HG03066 (cell line): ENCODE measurements at regions not wholly inside any gene's neighbourhood (a gene's known extent, or its start where the extent isn't known, plus 50 kb on each side); places are given as distances from the start of the nearest gene placed in this dataset.

Experiments
- ATAC-seq: cut with Tn5 transposase; IDR thresholded peaks from one replicate; pipeline ENCODE4 v1.9.1; 2021; ENCODE audit warnings: low read depth; ENCODE audit not compliant: unreplicated experiment

GRCh38 chr2:82665691-82666090 lies 1793.4 kb downstream of the SUCLG1 start:
- ATAC-seq, result no peak

GRCh38 chr2:82657106-82657505 lies 1802.0 kb downstream of the SUCLG1 start:
- no peak for ATAC-seq

- no peak for ATAC-seq
These were observed 1802.7 kb downstream of the SUCLG1 start for GRCh38 chr2:82656420-82656819.

DNA sequence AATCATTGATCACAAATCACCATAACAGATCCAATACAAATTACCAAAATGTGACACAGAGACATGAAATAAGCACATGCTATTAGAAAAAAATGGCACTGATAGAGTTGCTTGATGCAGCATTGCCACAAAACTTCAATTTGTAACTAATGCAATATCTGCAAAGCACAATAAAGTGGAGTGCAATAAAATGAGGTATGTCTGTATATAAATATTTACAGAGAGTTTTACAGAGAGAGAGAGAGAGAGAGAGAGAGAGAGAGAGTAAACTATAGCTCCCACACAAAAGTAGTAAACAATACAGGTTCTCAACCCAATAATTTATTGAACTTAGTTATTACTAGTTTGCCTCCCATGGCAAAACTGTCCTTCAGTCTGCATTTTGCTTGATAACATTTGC lies 1807.0 kb downstream of the SUCLG1 start:
- no peak for ATAC-seq

- no peak for ATAC-seq
These were observed 1809.0 kb downstream of the SUCLG1 start for GRCh38 chr2:82650038-82650437.

GRCh38 chr2:82641598-82642180 lies 1817.4 kb downstream of the SUCLG1 start:
- no peak for ATAC-seq

GRCh38 chr2:82636402-82637020 lies 1822.6 kb downstream of the SUCLG1 start:
- no peak for ATAC-seq

GRCh38 chr2:82599021-82599420 lies 1860.1 kb downstream of the SUCLG1 start:
- ATAC-seq, result no peak

DNA sequence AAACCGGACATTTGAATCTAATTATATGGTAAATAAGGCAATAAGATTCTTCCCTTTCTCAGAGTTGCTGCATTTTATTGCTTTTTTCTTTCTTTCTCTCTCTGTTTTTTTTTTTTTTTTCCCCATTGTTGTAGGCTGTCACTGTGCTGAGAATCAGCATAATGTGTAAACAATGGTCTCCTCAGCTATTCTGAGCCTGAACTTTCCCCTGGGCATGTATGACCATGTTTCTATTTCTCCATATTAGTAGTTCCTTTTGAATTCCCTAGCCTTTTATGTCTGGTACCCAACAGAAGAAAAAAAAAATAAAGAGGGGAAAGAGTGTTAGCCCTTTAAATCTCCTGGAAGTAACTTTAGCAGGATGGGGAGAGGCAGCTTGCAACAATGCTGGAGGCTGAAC lies 1862.5 kb downstream of the SUCLG1 start:
- no peak for ATAC-seq

- no peak for ATAC-seq
These were observed 1867.4 kb downstream of the SUCLG1 start for GRCh38 chr2:82591718-82592117.

DNA sequence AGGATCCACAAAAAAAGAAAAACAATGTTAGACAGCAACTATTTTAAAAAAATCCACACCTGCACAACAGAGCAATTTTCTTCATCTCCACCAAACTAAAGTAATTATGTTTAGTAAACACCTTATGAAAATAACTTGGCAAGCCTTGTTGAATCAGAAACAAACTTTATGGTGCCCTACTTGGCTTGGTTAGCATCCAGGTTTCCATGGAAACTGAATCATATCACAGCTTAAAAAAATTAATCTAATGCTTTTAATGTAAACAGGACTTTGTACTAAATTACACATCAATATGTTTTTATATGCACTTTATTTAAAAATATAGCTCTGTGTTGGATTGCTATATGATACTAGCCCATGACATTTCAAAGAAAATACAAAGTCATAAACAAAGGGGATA lies 1882.4 kb downstream of the SUCLG1 start:
- ATAC-seq, result no peak

DNA sequence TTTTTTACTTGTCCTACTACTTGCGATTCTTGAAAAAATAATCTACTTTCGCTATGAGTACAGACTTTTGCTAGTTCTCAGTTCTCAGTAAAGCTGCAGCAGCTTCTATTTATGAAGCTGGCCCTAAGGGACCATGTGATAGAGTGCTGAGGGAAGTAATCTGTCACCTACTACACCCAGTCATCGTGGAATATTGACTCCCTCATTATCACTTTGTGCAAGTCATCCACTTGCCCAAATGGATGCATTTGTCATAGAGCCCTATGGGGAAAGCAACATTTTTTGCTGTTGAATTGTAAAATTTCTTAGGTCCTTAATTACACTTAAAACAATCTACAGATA lies 1919.8 kb downstream of the SUCLG1 start:
- no peak for ATAC-seq

GRCh38 chr2:82538590-82539279 lies 1920.3 kb downstream of the SUCLG1 start:
- no peak for ATAC-seq

DNA sequence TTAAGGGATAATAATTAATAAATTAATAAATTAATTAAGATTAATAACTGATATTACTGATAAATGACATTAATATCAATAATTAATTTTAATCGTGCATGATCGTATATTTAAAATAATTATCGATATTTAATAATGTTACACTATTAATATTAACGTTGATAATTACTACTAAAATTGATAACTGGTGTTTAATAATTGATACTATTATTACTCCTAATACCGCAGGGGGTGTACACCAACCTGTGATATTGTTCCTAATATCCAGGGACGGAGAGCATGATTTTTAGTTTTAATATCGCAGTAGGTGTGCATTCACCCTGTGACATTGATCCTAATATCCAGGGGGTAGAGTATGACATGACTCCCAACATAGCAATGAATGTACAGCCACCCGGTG lies 1930.8 kb downstream of the SUCLG1 start:
- no peak for ATAC-seq

DNA sequence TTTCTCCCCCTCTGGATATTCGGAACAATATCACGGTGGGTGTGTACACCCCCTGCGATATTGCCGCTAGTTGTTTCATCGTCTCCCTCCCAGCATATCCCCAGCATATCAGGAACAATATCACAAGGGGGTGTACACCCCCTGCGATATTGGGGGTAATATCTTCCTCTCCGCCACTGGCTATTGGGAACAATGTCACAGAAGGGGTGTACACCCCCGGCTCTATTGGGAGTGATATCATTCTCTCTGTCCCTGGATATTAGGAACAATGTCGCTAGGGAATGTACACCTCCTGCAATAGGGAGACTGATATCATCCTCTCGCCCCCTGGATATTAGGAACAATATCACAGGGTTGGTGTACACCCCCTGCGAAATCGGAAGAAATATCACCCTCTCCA lies 1932.0 kb downstream of the SUCLG1 start:
- ATAC-seq, result no peak

- no peak for ATAC-seq
These were observed 1932.8 kb downstream of the SUCLG1 start for GRCh38 chr2:82526277-82526676.

DNA sequence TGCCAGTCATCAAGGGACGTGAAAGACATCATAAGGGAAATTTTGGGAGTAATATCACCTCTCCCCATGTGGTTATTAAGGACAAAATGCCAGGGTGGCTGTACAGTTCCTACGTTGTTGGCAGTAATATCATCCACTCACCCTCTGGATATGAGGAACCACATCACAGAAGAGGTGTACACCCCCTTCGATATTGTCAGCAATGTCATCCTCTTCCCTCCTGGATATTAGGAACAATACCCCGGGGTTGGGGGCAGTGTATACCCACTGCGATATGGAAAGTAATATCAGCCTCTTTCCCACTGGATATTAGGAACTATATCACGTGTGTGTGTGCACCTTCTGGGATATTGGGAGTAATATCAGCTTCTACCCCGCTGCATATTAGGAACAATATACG lies 1933.3 kb downstream of the SUCLG1 start:
- ATAC-seq, result no peak

- no peak for ATAC-seq
These were observed 1934.3 kb downstream of the SUCLG1 start for GRCh38 chr2:82524826-82525225.

- no peak for ATAC-seq
These were observed 1947.2 kb downstream of the SUCLG1 start for GRCh38 chr2:82511894-82512293.

DNA sequence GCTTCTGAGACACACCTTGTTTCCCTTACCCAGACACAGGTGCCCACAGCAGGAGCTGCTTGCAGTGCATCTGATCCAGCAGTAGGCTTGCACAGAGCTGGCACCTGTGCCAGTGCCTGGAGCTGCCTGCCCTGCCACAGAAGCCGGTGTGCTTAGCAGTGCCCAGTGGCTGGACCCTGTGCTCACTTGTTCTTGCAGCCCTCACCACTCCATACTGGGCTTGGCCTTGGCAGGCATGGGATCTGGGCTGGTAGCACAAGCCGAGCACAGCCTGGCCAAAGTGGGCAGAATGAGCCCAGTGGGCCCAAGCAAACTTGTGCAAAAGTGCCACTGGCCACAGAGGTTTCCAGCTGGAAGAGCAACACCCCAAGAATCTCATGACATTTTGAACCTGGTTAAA lies 1950.4 kb downstream of the SUCLG1 start:
- no peak for ATAC-seq

- ATAC-seq, result no peak
These were observed 1951.4 kb downstream of the SUCLG1 start for GRCh38 chr2:82507657-82508056.

- ATAC-seq, result no peak
These were observed 1957.9 kb downstream of the SUCLG1 start for GRCh38 chr2:82501217-82501616.
